K562 (cell line): ENCODE measurements at regions not wholly inside any gene's neighbourhood (a gene's known extent, or its start where the extent isn't known, plus 50 kb on each side); places are given as distances from the start of the nearest gene placed in this dataset.

Experiments used
- ADNP ChIP-seq: fragments of 200-800 bp; sonication (Bioruptor generic); IDR thresholded peaks from 2 replicates; pipeline ENCODE4 v1.6.1; 2016; ENCODE audit warnings: missing genetic modification characterization, missing compliant biosample characterization
- ARID2 ChIP-seq: fragments of 450-650 bp; IDR thresholded peaks from 2 replicates; pipeline ENCODE4 v1.6.1; 2017; ENCODE audit warnings: antibody characterized with exemption, mild to moderate bottlenecking
- CBFA2T3 ChIP-seq: fragments of 450-650 bp; IDR thresholded peaks from 2 replicates; pipeline ENCODE4 v1.6.1; 2017
- EHMT2 ChIP-seq: fragments of 450-650 bp; IDR thresholded peaks from 2 replicates; pipeline ENCODE4 v1.6.1; 2018; ENCODE audit warnings: antibody characterized with exemption
- KDM5B ChIP-seq: fragments of 200-600 bp; sonication (generic); IDR thresholded peaks from 2 replicates; pipeline ENCODE4 v1.6.1; 2012; ENCODE audit warnings: low read depth, mild to moderate bottlenecking, moderate library complexity, low read length, control low read depth, inconsistent platforms; ENCODE audit not compliant: insufficient replicate concordance
- KLF13 ChIP-seq: fragments of 450-650 bp; IDR thresholded peaks from 2 replicates; pipeline ENCODE4 v1.6.1; 2016; ENCODE audit warnings: missing genetic modification characterization, low read depth, mild to moderate bottlenecking, missing compliant biosample characterization, moderate library complexity, borderline replicate concordance
- L3MBTL2 ChIP-seq: fragments of 450-650 bp; IDR thresholded peaks from 2 replicates; pipeline ENCODE4 v1.6.1; 2016; ENCODE audit warnings: mild to moderate bottlenecking, moderate library complexity
- MAFG ChIP-seq: fragments of 450-650 bp; conservative IDR thresholded peaks from 2 replicates; pipeline ENCODE4 v1.6.1; 2016; ENCODE audit warnings: missing genetic modification characterization, missing compliant biosample characterization
- NCOA4 ChIP-seq: fragments of 450-650 bp; IDR thresholded peaks from 2 replicates; pipeline ENCODE4 v1.6.1; 2018; ENCODE audit warnings: mild to moderate bottlenecking; ENCODE audit not compliant: partially characterized antibody
- NFIC ChIP-seq: fragments of 450-650 bp; IDR thresholded peaks from 2 replicates; pipeline ENCODE4 v1.6.1; 2017; ENCODE audit warnings: mild to moderate bottlenecking, inconsistent platforms
- NR4A1 ChIP-seq, 2 experiments: fragments of 250-450 bp in 1 of 2; fragments of 450-650 bp in 1 of 2; sonication (Bioruptor Pico) in 1 of 2; IDR thresholded peaks; 2 replicates each; pipeline versions ENCODE4 v1.4.0 to v1.6.1; 2016 to 2020; ENCODE audit warnings: mild to moderate bottlenecking in 2 of 2, missing compliant biosample characterization in 1 of 2, missing genetic modification characterization in 1 of 2, moderate library complexity in 1 of 2
- TARDBP ChIP-seq: fragments of 450-650 bp; IDR thresholded peaks from 2 replicates; pipeline ENCODE4 v1.6.1; 2016
- U2AF1 ChIP-seq: fragments of 200-400 bp; formaldehyde crosslinking; optimal IDR thresholded peaks from 2 replicates; pipeline ENCODE3; 2017; ENCODE audit warnings: mild to moderate bottlenecking, low read depth, low read length, moderate library complexity
- ZNF785 ChIP-seq: fragments of 250-450 bp; sonication (Bioruptor Pico); IDR thresholded peaks from 2 replicates; pipeline ENCODE4 v1.4.0; 2020; ENCODE audit warnings: mild to moderate bottlenecking
- TF ChIP-seq, protein P1 (sequence below): fragments of 450-650 bp; formaldehyde crosslinking; IDR thresholded peaks from 2 replicates; pipeline ENCODE4 v1.4.0; 2020; ENCODE audit warnings: mild to moderate bottlenecking, moderate library complexity
- TF ChIP-seq, protein P2 (sequence below), 2 experiments: fragments of 200-800 bp in 1 of 2; sonication (Bioruptor generic) in 1 of 2; sonication (generic) in 1 of 2; formaldehyde crosslinking in 1 of 2; IDR thresholded peaks in 1 of 2; conservative IDR thresholded peaks in 1 of 2; 2 replicates each; pipeline versions ENCODE4 v1.5.0 to v1.6.1; 2016 to 2020; ENCODE audit warnings: missing compliant biosample characterization in 1 of 2, missing genetic modification characterization in 1 of 2, missing genetic modification reagents in 1 of 2
- TF ChIP-seq, protein P3 (sequence below): fragments of 250-450 bp; sonication (Bioruptor Pico); IDR thresholded peaks from 2 replicates; pipeline ENCODE4 v1.4.0; 2020
- TF ChIP-seq, protein P4 (sequence below): sonication (generic); formaldehyde crosslinking; IDR thresholded peaks from 2 replicates; pipeline ENCODE4 v1.8.0; 2022; ENCODE audit warnings: mild to moderate bottlenecking, missing genetic modification reagents
- TF ChIP-seq, protein P5 (sequence below): fragments of 450-650 bp; conservative IDR thresholded peaks from 2 replicates; pipeline ENCODE4 v1.6.1; 2016; ENCODE audit warnings: missing genetic modification characterization, low read depth, mild to moderate bottlenecking, missing compliant biosample characterization, moderate library complexity

DNA sequence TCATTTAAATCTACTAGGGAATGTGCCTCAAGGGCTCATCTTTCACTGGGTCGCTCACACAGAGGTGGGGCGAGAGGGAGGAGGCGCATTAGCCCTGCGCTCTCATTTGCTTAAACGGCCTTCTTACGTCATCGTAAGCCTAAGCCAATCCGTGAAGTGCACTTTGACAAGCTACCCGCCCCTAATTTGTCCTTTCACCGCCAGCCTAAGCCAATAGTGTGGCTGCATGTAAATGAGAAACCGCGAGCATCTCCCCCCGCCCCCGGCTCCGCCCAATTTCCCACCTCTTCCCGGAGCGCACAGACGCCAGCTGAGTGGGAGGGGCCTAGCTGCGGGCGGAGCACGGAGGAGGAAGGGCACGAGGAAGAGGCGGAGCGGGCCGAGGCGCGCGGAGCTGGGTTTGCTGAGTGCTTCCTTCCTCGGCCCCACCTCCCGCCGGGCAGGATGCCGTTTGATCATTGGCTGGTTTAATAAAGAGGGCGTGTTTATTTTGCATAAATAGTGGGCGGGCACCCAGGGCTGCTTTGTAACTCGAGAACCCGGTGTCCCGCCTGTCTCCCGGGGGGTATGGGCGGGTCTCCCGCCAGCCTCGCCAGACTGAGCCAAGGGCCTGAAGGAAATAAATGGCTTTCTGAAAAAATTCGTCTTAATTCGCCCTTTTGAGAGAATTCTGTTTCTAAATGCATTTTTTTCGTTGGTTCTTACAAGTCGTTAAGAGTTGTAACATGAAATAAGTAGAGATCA is 289.6 kb upstream of the NFE2L3 start (continued):
- TF ChIP-seq, protein P1, sequence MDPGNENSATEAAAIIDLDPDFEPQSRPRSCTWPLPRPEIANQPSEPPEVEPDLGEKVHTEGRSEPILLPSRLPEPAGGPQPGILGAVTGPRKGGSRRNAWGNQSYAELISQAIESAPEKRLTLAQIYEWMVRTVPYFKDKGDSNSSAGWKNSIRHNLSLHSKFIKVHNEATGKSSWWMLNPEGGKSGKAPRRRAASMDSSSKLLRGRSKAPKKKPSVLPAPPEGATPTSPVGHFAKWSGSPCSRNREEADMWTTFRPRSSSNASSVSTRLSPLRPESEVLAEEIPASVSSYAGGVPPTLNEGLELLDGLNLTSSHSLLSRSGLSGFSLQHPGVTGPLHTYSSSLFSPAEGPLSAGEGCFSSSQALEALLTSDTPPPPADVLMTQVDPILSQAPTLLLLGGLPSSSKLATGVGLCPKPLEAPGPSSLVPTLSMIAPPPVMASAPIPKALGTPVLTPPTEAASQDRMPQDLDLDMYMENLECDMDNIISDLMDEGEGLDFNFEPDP, result no peak
- TF ChIP-seq CBFA2T3, result no peak
- TF ChIP-seq NR4A1 (CRISPR knock-in tag; IDR thresholded peaks at IDR 0.05), result no peak
- no peak for TF ChIP-seq NR4A1 (tag; IDR thresholded peaks at IDR 0.05)
- TF ChIP-seq ADNP (tag), result no peak
- no peak for TF ChIP-seq ZNF785
- TF ChIP-seq, protein P2, sequence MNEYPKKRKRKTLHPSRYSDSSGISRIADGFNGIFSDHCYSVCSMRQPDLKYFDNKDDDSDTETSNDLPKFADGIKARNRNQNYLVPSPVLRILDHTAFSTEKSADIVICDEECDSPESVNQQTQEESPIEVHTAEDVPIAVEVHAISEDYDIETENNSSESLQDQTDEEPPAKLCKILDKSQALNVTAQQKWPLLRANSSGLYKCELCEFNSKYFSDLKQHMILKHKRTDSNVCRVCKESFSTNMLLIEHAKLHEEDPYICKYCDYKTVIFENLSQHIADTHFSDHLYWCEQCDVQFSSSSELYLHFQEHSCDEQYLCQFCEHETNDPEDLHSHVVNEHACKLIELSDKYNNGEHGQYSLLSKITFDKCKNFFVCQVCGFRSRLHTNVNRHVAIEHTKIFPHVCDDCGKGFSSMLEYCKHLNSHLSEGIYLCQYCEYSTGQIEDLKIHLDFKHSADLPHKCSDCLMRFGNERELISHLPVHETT (CRISPR knock-in tag; conservative IDR thresholded peaks at IDR 0.05 in 1 of 2, IDR thresholded peaks at IDR 0.05 in 1 of 2), result no peak
- TF ChIP-seq NCOA4, result no peak
- peak; percentile 64; the same call in 1 of the 2 replicates for TF ChIP-seq KLF13 (tag)
- no peak for TF ChIP-seq MAFG (tag)
- TF ChIP-seq, protein P3, sequence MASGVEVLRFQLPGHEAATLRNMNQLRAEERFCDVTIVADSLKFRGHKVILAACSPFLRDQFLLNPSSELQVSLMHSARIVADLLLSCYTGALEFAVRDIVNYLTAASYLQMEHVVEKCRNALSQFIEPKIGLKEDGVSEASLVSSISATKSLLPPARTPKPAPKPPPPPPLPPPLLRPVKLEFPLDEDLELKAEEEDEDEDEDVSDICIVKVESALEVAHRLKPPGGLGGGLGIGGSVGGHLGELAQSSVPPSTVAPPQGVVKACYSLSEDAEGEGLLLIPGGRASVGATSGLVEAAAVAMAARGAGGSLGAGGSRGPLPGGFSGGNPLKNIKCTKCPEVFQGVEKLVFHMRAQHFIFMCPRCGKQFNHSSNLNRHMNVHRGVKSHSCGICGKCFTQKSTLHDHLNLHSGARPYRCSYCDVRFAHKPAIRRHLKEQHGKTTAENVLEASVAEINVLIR (CRISPR knock-in tag), result 0 out of 2 replicates have a peak, but pooled peaks have one; percentile 35
- no peak for TF ChIP-seq TARDBP
- TF ChIP-seq NFIC, result no peak
- peak; percentile 37 for TF ChIP-seq KDM5B
- no peak for TF ChIP-seq U2AF1
- TF ChIP-seq, protein P4, sequence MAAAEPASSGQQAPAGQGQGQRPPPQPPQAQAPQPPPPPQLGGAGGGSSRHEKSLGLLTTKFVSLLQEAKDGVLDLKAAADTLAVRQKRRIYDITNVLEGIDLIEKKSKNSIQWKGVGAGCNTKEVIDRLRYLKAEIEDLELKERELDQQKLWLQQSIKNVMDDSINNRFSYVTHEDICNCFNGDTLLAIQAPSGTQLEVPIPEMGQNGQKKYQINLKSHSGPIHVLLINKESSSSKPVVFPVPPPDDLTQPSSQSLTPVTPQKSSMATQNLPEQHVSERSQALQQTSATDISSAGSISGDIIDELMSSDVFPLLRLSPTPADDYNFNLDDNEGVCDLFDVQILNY, result no peak
- TF ChIP-seq, protein P5, sequence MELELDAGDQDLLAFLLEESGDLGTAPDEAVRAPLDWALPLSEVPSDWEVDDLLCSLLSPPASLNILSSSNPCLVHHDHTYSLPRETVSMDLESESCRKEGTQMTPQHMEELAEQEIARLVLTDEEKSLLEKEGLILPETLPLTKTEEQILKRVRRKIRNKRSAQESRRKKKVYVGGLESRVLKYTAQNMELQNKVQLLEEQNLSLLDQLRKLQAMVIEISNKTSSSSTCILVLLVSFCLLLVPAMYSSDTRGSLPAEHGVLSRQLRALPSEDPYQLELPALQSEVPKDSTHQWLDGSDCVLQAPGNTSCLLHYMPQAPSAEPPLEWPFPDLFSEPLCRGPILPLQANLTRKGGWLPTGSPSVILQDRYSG (tag), result no peak
- no peak for TF ChIP-seq ARID2
- TF ChIP-seq EHMT2, result no peak
- peak; percentile 69 for TF ChIP-seq L3MBTL2
